GM12872 (cell line): ENCODE measurements at regions not wholly inside any gene's neighbourhood (a gene's known extent, or its start where the extent isn't known, plus 50 kb on each side); places are given as distances from the start of the nearest gene placed in this dataset.

Experiments
- TF ChIP-seq, protein P1 (sequence below): IDR thresholded peaks from 3 replicates; pipeline ENCODE4 v1.5.1; 2011; ENCODE audit warnings: low read depth, mild to moderate bottlenecking, low read length, moderate library complexity; ENCODE audit not compliant: insufficient read depth

DNA sequence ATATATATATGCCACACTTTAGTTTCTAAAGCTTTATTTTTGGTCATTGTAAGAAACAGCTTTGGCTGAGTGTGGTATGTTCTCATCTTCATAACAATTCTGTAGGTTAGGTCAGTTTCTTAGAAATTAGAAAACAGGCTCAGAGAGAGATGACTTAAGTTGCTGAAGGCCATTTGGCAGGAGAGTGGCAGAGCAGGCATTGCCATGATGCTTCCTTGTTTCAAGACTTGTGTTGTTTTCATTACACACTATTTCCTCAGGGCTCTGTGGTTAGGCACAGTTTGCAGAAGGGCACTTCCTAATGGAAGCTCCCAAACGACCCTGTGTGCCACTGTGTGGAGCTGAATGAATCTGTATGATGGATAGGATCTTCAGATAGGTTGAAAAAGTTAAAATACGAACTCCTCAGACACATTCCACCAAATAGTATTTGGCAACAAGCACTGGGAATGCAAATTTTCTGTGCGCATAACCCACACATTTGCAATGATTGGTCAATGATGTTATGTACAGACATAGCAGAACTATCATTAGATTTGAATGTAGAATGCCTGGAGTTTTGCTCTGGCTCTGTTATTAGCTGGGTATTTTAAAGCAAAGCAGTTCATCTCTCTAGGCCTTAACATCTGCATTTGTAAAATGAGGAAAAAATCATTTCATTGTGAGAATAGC, 274.3 kb upstream of the HS3ST1 start:
- TF ChIP-seq, protein P1, sequence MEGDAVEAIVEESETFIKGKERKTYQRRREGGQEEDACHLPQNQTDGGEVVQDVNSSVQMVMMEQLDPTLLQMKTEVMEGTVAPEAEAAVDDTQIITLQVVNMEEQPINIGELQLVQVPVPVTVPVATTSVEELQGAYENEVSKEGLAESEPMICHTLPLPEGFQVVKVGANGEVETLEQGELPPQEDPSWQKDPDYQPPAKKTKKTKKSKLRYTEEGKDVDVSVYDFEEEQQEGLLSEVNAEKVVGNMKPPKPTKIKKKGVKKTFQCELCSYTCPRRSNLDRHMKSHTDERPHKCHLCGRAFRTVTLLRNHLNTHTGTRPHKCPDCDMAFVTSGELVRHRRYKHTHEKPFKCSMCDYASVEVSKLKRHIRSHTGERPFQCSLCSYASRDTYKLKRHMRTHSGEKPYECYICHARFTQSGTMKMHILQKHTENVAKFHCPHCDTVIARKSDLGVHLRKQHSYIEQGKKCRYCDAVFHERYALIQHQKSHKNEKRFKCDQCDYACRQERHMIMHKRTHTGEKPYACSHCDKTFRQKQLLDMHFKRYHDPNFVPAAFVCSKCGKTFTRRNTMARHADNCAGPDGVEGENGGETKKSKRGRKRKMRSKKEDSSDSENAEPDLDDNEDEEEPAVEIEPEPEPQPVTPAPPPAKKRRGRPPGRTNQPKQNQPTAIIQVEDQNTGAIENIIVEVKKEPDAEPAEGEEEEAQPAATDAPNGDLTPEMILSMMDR: no peak

DNA sequence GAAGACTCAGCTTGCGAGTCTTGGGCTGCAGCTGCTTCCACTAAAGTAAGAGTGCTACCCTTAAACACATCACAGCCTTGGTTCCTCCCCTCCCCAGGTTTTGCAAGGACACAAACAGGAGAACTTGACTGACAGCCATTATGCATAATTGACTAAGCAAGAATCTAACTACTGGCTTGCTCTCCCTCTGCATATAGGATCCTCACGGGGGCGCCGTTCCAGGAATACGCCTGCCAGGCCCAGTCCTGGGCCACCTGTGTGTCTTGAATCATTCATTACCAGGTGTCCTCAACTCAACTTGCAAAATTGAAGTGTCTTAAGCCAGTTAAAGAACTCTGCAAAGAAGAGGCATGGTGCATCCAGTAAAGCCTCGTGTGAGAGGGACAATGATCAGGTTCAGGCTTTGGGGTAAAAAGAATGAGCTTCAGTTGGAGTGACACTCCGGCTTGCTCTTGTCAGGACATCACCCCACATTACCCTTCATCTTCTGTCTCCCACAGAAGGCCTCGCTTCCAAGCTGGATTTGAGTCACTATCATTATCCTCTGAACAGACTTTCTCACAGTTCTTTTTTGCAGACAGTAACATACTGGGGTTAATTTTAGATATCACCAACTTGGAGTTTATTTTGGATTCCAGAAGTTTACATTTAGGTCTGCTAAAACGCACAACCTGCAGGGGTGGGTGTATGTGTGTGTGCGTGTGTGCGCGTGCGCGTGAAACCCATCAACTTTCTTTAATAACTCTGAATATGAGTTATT, 273.5 kb upstream of the HS3ST1 start:
- TF ChIP-seq, protein P1: no peak

DNA sequence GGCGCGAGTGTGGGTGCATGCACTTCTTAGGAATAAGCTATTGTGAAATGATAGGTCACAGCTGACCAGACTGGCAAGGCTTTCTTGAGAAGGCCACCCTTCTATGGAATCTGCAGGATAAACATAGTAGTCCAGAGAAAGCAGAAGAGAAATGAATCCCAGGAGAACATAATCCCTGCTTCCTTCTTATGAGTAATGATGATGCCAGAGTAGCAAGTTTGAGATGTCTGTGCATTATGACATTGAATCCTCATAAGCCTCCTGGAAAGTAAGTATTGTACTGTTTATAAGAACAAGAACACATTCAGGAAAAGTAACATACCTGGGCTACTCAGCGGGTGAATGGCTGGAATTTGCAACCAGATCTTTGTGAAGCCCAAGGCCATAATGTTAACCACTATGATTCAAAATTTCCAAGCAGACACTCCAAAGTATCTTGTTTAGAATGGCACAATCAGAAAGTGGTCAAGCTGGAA, 272.1 kb upstream of the HS3ST1 start:
- TF ChIP-seq, protein P1: no peak

DNA sequence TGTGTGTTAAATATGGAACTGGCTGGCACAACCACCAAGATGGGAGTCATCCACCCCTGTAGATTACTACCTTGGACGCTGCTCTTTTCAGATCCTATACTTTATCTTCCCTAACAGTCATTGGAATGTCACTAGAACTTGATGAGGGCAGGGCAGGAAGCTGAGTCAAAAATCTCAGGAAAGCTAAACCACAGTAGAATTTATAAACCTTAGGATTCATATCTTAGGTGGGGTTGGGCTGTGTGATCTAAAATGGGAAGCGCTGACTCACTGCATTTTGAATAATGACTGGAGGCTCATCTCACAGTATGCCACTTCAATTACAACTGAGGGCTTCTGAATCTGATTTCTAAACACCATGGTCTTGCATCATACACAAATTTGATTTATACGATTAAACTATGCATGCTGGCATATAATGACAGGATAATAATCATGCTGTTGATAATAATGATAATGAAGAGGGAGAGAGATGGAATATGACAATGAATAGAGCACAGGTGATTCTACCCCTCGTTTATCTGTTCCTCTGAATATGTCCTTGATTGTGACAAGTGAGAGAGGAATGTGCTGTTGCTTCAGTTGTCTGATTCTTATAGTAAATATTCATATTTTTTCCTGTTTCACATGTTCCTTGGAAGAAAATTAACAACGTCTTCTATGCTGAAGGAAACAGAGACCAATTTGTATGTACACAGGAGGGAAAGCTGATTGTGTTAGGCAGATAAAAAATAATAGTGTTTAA, 270.3 kb upstream of the HS3ST1 start:
- TF ChIP-seq, protein P1: no peak

DNA sequence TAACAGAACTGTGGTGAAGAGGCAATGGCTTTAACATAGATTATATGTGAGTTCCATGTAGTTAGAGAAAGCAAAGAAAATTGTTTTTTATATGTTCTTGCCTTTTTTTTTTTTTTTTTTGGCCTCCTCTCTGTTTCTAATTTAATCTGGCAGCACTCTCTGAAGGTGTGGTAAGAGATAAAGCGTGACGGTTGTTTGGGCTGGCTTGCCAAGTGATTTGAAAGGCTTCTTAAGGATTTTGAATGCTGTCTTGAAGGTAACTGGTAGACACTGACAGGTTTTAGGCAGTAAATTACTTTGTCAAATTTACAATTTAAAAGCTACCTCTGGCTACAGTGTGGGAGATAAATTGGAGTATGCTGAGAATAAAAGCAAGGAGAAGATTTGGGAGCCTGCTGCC, 269.3 kb upstream of the HS3ST1 start:
- TF ChIP-seq, protein P1: no peak

DNA sequence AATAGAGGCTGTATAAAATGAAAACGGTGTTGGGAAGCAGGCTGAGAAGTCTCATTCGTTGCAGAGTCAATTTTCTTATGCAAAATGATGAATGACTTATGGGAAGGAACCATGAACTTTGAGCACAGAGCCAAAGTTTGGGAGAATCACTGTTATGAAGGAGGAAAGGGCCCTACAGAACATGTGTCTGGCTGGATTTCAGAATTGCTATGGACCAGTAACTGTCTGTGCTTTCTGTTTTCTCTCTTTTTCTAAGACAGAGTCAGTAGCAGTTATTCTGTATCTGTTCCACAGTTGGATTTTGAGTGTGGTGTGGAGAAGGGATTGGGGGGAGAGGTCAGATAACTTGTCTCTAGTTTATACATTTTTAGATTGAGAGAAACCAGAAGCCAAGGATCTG, 265.0 kb upstream of the HS3ST1 start:
- TF ChIP-seq, protein P1: no peak

DNA sequence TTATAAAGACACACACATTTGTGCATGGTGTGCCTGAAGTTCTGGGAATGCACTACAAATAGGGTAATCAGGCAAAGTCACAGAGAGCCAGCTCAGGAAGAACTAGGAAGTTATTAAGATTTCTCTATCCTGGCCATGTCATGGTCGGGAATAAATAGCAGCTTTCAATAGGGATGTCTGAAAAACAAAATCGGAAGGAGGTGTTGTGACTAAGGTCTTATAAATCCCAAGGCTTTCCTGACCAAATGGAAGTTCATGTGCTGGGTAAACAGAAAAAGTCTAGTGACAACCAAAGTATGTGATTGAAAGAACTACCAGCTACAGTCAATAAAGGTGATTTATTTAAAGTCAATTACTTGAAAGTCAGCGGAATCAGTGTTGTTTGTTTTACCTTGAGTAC, 262.5 kb upstream of the HS3ST1 start:
- TF ChIP-seq, protein P1: no peak
